Body of pancreas (tissue), 4 donors: ENCODE measurements at regions not wholly inside any gene's neighbourhood (a gene's known extent, or its start where the extent isn't known, plus 50 kb on each side); places are given as distances from the start of the nearest gene placed in this dataset.
"Not testable (repeated sequence)": the region's sequence is repeated elsewhere in the genome, so short reads cannot be mapped to it uniquely, and the experiment has no call there.

ENCODE experiments used
- ATAC-seq: fragments of 150-250 bp; one replicate; pipeline ENCODE4 v1.9.1; 2016
- DNase-seq, 4 donors: peaks; one replicate each; pipeline ENCODE4 v3.0.0-alpha.2; 2019
- H3K27ac ChIP-seq, 4 donors: fragments of 200-600 bp; sonication (generic); 1 replicate in 3 of 4; 2 replicates in 1 of 4; pipeline versions ENCODE4 v1.5.1 to v1.6.1; 2016 to 2019; ENCODE audit warnings: mild to moderate bottlenecking in 1 of 4, mixed read lengths in 1 of 4, moderate library complexity in 1 of 4
- H3K27me3 ChIP-seq, 2 donors: fragments of 200-600 bp; sonication (generic); one replicate each; pipeline ENCODE4 v1.6.0; 2016; ENCODE audit warnings: mild to moderate bottlenecking in 1 of 2
- H3K36me3 ChIP-seq, 2 donors: fragments of 200-600 bp; sonication (generic); replicated peaks in 1 of 2; 2 replicates each; pipeline ENCODE4 v1.5.1; 2016; ENCODE audit warnings: low read depth in 2 of 2; ENCODE audit not compliant: insufficient read depth in 1 of 2
- H3K4me1 ChIP-seq: fragments of 200-600 bp; sonication (generic); one replicate; pipeline ENCODE4 v1.6.0; 2016
- H3K4me3 ChIP-seq, 2 donors: fragments of 200-600 bp; sonication (generic); 1 replicate in 1 of 2; 2 replicates in 1 of 2; pipeline ENCODE4 v1.5.1; 2016 to 2019
- H3K9me3 ChIP-seq, 3 donors: fragments of 200-600 bp; sonication (generic); 1 replicate in 2 of 3; 2 replicates in 1 of 3; pipeline ENCODE4 v1.5.1; 2016
- CTCF ChIP-seq, 7 experiments: fragments of 450-650 bp in 4 of 7; fragments of 200-600 bp in 3 of 7; sonication (generic) in 3 of 7; IDR thresholded peaks; one replicate each; pipeline ENCODE4 v1.5.1; 2016 to 2019; ENCODE audit warnings: antibody characterized with exemption in 7 of 7
- POLR2A ChIP-seq, 3 donors: fragments of 450-650 bp; IDR thresholded peaks; one replicate each; pipeline ENCODE4 v1.6.1; 2016; ENCODE audit warnings: antibody characterized with exemption in 3 of 3, mild to moderate bottlenecking in 2 of 3
- WGBS, 2 donors: methylation state at CpG; one replicate each; pipeline ENCODE4 v1.1.5; 2017; 5-methylcytosine and 5-hydroxymethylcytosine counted together
- intact Hi-C: fragments of 100-400 bp; cut with DNase I; formaldehyde crosslinking; loops from one replicate; pipeline ENCODE4 v1.15.1; 2023

- H3K4me3 ChIP-seq, result no peak overlapping the region
- H3K27ac ChIP-seq, result peak overlapping the region in 3 of 4 donors; percentile 22 to 60 (median 59)
- 26 to 33% methylated on average over 1 of the region's 1 CpG for WGBS, 2 donors
- no peaks in the 10 kb centered on the region for H3K9me3 ChIP-seq
- peak; percentile 57 for ATAC-seq
- H3K4me1 ChIP-seq, result peaks cover 70% of the 10 kb centered on the region
- H3K36me3 ChIP-seq, result no peaks in the 10 kb centered on the region
- H3K27me3 ChIP-seq, result no peaks in the 10 kb centered on the region
- TF ChIP-seq CTCF (IDR thresholded peaks at IDR 0.05), result no peak
- TF ChIP-seq POLR2A (IDR thresholded peaks at IDR 0.05), result no peak
- intact Hi-C loops, result no loop called here
- DNase-seq, result peak; percentile 47 to 76 (median 68)
Measured at GRCh38 chr17:71803656-71804284, 317.1 kb upstream of the SOX9 start.

- TF ChIP-seq CTCF (IDR thresholded peaks at IDR 0.05) (no peak), POLR2A (IDR thresholded peaks at IDR 0.05) (no peak)
- H3K36me3 ChIP-seq, result no peaks in the 10 kb centered on the region
- H3K4me3 ChIP-seq, result no peak overlapping the region
- ATAC-seq (no peak), DNase-seq (no peak)
- no peaks in the 10 kb centered on the region for H3K9me3 ChIP-seq
- H3K27me3 ChIP-seq, result no peaks in the 10 kb centered on the region
- peaks cover 17% of the 10 kb centered on the region for H3K4me1 ChIP-seq
- H3K27ac ChIP-seq, result no peak overlapping the region
- intact Hi-C loops, result no loop called here
Measured at GRCh38 chr17:71809537-71809936, 311.3 kb upstream of the SOX9 start.

GRCh38 chr17:71813861-71814260, 307.0 kb upstream of the SOX9 start:
- H3K27me3 ChIP-seq, H3K27ac ChIP-seq, H3K4me3 ChIP-seq, H3K36me3 ChIP-seq, H3K4me1 ChIP-seq, DNase-seq, H3K9me3 ChIP-seq, intact Hi-C loops, ATAC-seq: not testable (repeated sequence)

- DNase-seq, result no peak
- WGBS, 2 donors, result 88 to 90% methylated on average over 4 of the region's 4 CpGs
- H3K27me3 ChIP-seq, result no peaks in the 10 kb centered on the region
- H3K9me3 ChIP-seq, result no peaks in the 10 kb centered on the region
- intact Hi-C loops, result no loop called here
- H3K4me1 ChIP-seq, result no peaks in the 10 kb centered on the region
- no peak overlapping the region for H3K27ac ChIP-seq
- ATAC-seq, result no peak
- H3K36me3 ChIP-seq, result no peaks in the 10 kb centered on the region
- no peak for TF ChIP-seq CTCF (IDR thresholded peaks at IDR 0.05)
- TF ChIP-seq POLR2A (IDR thresholded peaks at IDR 0.05), result no peak
- no peak overlapping the region for H3K4me3 ChIP-seq
Measured at GRCh38 chr17:71821511-71821910, 299.3 kb upstream of the SOX9 start.

- TF ChIP-seq POLR2A (IDR thresholded peaks at IDR 0.05), result no peak
- no peak for TF ChIP-seq CTCF (IDR thresholded peaks at IDR 0.05)
Measured at GRCh38 chr17:71824671-71825070, 296.1 kb upstream of the SOX9 start.

More at GRCh38 chr17:71824671-71825070, 296.1 kb upstream of the SOX9 start:
- WGBS, 2 donors, result 85% methylated on average over 4 of the region's 4 CpGs
- Histone ChIP-seq H3K4me1 (no peaks in the 10 kb centered on the region), H3K27ac (no peak overlapping the region), H3K4me3 (no peak overlapping the region), H3K9me3 (no peaks in the 10 kb centered on the region), H3K27me3 (no peaks in the 10 kb centered on the region), H3K36me3 (no peaks in the 10 kb centered on the region)
- intact Hi-C loops, result no loop called here
- DNase-seq (no peak), ATAC-seq (no peak)
